Right lobe of liver (tissue), 6 donors: ENCODE measurements at regions not wholly inside any gene's neighbourhood (a gene's known extent, or its start where the extent isn't known, plus 50 kb on each side); places are given as distances from the start of the nearest gene placed in this dataset.
"Not testable (repeated sequence)": the region's sequence is repeated elsewhere in the genome, so short reads cannot be mapped to it uniquely, and the experiment has no call there.

Experiments used
- ATAC-seq, 4 donors: fragments of 200-7000 bp; cut with Tn5 transposase; one replicate each; pipeline ENCODE4 v1.9.1; 2020; ENCODE audit warnings: mild to moderate bottlenecking in 4 of 4, moderate library complexity in 4 of 4
- DNase-seq, 3 donors: peaks; one replicate each; pipeline ENCODE4 v3.0.0-alpha.2; 2020
- H3K27ac ChIP-seq, 3 donors: fragments of 200-600 bp; one replicate each; pipeline ENCODE4 v1.8.0; 2022
- H3K27me3 ChIP-seq, 2 donors: fragments of 200-600 bp; one replicate each; pipeline ENCODE4 v1.8.0; 2022
- H3K36me3 ChIP-seq, 4 donors: fragments of 200-600 bp; sonication (generic) in 1 of 4; one replicate each; pipeline versions ENCODE4 v1.5.1 to v1.8.0; 2017 to 2022; ENCODE audit warnings: control low read depth in 1 of 4
- H3K4me1 ChIP-seq, 4 donors: fragments of 200-600 bp; sonication (generic) in 1 of 4; one replicate each; pipeline versions ENCODE4 v1.5.1 to v1.8.0; 2017 to 2022; ENCODE audit warnings: control low read depth in 1 of 4
- H3K4me3 ChIP-seq, 3 donors: fragments of 200-600 bp; one replicate each; pipeline ENCODE4 v1.8.0; 2022
- H3K9me3 ChIP-seq, 4 donors: fragments of 200-600 bp; sonication (generic) in 1 of 4; one replicate each; pipeline versions ENCODE4 v1.5.1 to v1.8.0; 2017 to 2022; ENCODE audit warnings: control low read depth in 1 of 4
- CTCF ChIP-seq, 4 donors: fragments of 200-600 bp in 3 of 4; fragments of 450-650 bp in 1 of 4; IDR thresholded peaks; one replicate each; pipeline versions ENCODE4 v1.5.1 to v1.8.0; 2016 to 2022; ENCODE audit warnings: antibody characterized with exemption in 4 of 4, mild to moderate bottlenecking in 2 of 4
- POLR2A ChIP-seq: fragments of 450-650 bp; IDR thresholded peaks from one replicate; pipeline ENCODE4 v1.6.1; 2017; ENCODE audit warnings: antibody characterized with exemption, mild to moderate bottlenecking
- WGBS: methylation state at CpG from one replicate; pipeline ENCODE4 v1.1.6; 2018; ENCODE audit warnings: low coverage, low lambda C conversion rate; ENCODE audit not compliant: insufficient coverage; ENCODE audit errors: missing lambda C conversion rate; 5-methylcytosine and 5-hydroxymethylcytosine counted together
- intact Hi-C, 2 donors: fragments of 100-400 bp; cut with DNase I; formaldehyde crosslinking; loops; one replicate each; pipeline versions ENCODE4 v1.11.2 to v1.14.1; 2022
- donor health status: DM: no; HTN: yes; CAD: no.
- donor health status: DM: no; HTN: no; CAD: no.
- donor health status: DM: no; HTN: no; CAD: no.
- donor health status: DM: no; HTN: yes; CAD: no.
- donor health status: DM: no; HTN: yes; CAD: no.

- intact Hi-C loops: no loop called here
- no peak for DNase-seq
- H3K27me3 ChIP-seq: no peaks in the 10 kb centered on the region
- no peaks in the 10 kb centered on the region for H3K9me3 ChIP-seq
- no peak overlapping the region for H3K4me3 ChIP-seq
- H3K4me1 ChIP-seq: peaks cover 0 to 2% (median 0%) of the 10 kb centered on the region in 4 donors
- no peak overlapping the region for H3K27ac ChIP-seq
- no peaks in the 10 kb centered on the region for H3K36me3 ChIP-seq
- TF ChIP-seq POLR2A: no peak
- no peak for TF ChIP-seq CTCF (IDR thresholded peaks at IDR 0.05)
- ATAC-seq: peak; percentile 40 to 62 (median 58)
- 36% methylated on average over 4 of the region's 5 CpGs for WGBS
Measured at GRCh38 chr2:195559431-195559914, 97.6 kb upstream of the SLC39A10 start.

DNA sequence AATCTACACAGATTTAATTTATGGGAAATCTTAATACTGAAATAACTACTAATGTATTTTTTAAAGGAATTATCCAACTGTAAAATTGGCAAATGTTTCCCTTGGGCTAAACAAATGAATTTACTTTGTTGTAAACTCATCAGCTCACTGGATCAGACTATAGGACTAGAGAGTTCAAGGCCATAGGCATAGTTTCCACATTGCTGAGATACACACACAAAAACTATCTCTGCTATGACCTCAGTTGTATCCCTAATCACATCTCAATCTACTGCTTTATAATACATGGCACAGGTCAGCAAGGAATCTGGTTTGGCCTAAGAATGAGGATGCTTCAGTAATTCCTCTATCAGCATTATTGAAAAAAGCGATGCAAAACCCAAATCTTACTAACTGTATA, 101.1 kb upstream of the SLC39A10 start:
- no peaks in the 10 kb centered on the region for H3K4me1 ChIP-seq
- no peak overlapping the region for H3K27ac ChIP-seq
- DNase-seq (no peak), ATAC-seq (no peak)
- no peaks in the 10 kb centered on the region for H3K9me3 ChIP-seq
- no peak for TF ChIP-seq POLR2A
- no peak for TF ChIP-seq CTCF (IDR thresholded peaks at IDR 0.05)
- WGBS: 100% methylated on average over 1 of the region's 1 CpG
- no peaks in the 10 kb centered on the region for H3K27me3 ChIP-seq
- H3K4me3 ChIP-seq: no peak overlapping the region
- intact Hi-C loops: no loop called here
- no peaks in the 10 kb centered on the region for H3K36me3 ChIP-seq

- no peaks in the 10 kb centered on the region for H3K27me3 ChIP-seq
- no peaks in the 10 kb centered on the region for H3K9me3 ChIP-seq
- no peak overlapping the region for H3K4me3 ChIP-seq
- no peak overlapping the region for H3K27ac ChIP-seq
- H3K36me3 ChIP-seq: no peaks in the 10 kb centered on the region
- H3K4me1 ChIP-seq: no peaks in the 10 kb centered on the region
- intact Hi-C loops: no loop called here
- 56% methylated on average over 1 of the region's 1 CpG for WGBS
- DNase-seq: no peak
- peak in 1 of 4 donors; percentile 21 for ATAC-seq
- TF ChIP-seq POLR2A (no peak), CTCF (IDR thresholded peaks at IDR 0.05) (no peak)
Measured at GRCh38 chr2:195552581-195552980, 104.4 kb upstream of the SLC39A10 start.

GRCh38 chr2:195548198-195548940, 108.7 kb upstream of the SLC39A10 start:
- no peak overlapping the region for H3K4me3 ChIP-seq
- H3K27ac ChIP-seq: no peak overlapping the region
- H3K36me3 ChIP-seq: no peaks in the 10 kb centered on the region
- WGBS: 78% methylated on average over 2 of the region's 4 CpGs
- ATAC-seq (no peak), DNase-seq (no peak)
- intact Hi-C loops: no loop called here
- no peaks in the 10 kb centered on the region for H3K27me3 ChIP-seq
- H3K4me1 ChIP-seq: peaks cover 0 to 7% (median 2%) of the 10 kb centered on the region in 4 donors
- TF ChIP-seq CTCF (IDR thresholded peaks at IDR 0.05): no peak
- TF ChIP-seq POLR2A: no peak
- H3K9me3 ChIP-seq: no peaks in the 10 kb centered on the region

- H3K36me3 ChIP-seq, H3K27me3 ChIP-seq, H3K27ac ChIP-seq, ATAC-seq, intact Hi-C loops, H3K4me1 ChIP-seq, H3K4me3 ChIP-seq, DNase-seq, H3K9me3 ChIP-seq: not testable (repeated sequence)
- WGBS: 100% methylated on average over 4 of the region's 47 CpGs
Measured at GRCh38 chr2:195547268-195547840, 109.7 kb upstream of the SLC39A10 start.
